GM18861 (cell line): ENCODE measurements at regions not wholly inside any gene's neighbourhood (a gene's known extent, or its start where the extent isn't known, plus 50 kb on each side); places are given as distances from the start of the nearest gene placed in this dataset.

Experiments used
- ATAC-seq: cut with Tn5 transposase; IDR thresholded peaks from one replicate; pipeline ENCODE4 v1.9.1; 2021; ENCODE audit not compliant: unreplicated experiment

- ATAC-seq, result no peak
Measured at GRCh38 chr13:106246242-106246641, 289.2 kb downstream of the EFNB2 start.

DNA sequence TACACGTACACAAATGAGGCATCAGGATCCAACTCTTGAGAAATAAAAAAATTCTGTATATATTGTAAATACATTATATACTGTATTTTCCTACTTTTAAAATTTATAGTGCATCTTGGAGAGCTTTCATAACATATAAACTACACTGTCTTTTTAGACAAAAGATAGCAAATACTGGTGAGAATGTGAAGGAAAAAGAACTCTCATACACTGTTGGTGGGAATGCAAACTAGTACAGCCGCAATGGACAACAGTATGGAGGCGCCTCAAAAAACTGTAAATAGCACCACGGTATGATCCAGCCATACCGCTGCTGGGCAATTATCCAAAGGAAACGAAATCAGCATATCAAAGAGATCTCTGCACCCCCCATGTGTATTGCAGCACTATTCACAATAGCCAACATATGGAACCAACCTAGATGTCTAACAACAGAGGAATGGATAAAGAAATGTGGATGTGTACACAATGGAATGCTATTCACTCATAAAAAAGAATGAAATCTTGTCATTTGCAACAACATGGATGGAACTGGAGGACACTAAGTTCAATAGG lies 292.4 kb downstream of the EFNB2 start:
- ATAC-seq, result no peak

GRCh38 chr13:106241974-106242953 lies 293.2 kb downstream of the EFNB2 start:
- no peak for ATAC-seq

- ATAC-seq, result no peak
Measured at GRCh38 chr13:106238690-106239089, 296.8 kb downstream of the EFNB2 start.

DNA sequence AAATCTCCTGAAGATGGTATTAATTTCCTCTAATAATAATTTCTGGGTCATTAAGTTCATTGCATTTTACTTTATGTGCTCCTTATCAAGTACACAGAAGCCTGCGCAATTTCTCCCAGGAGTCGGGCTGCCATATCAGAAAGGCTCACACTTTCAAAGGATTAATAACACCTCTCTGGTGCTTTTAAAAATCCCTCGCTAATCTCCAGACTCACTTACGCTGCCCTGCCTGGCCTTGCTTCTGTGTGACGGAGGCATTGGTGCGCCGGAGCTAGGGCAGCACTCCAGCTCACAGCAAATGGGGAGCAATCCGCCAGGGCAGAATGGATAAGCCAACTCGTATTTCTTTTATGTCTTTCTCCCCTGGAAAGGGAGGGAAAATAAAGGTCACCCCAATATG lies 300.8 kb downstream of the EFNB2 start:
- no peak for ATAC-seq

GRCh38 chr13:106233134-106233735 lies 302.2 kb downstream of the EFNB2 start:
- no peak for ATAC-seq

GRCh38 chr13:106232681-106233080 lies 302.8 kb downstream of the EFNB2 start:
- ATAC-seq, result no peak

- ATAC-seq, result no peak
Measured at GRCh38 chr13:106230450-106230849, 305.0 kb downstream of the EFNB2 start.

GRCh38 chr13:106225126-106225525 lies 310.3 kb downstream of the EFNB2 start:
- ATAC-seq, result no peak

- no peak for ATAC-seq
Measured at GRCh38 chr13:106220211-106220610, 315.3 kb downstream of the EFNB2 start.

GRCh38 chr13:106213028-106213757 lies 322.3 kb downstream of the EFNB2 start:
- no peak for ATAC-seq

- ATAC-seq, result no peak
Measured at GRCh38 chr13:106212386-106213010, 323.0 kb downstream of the EFNB2 start.

DNA sequence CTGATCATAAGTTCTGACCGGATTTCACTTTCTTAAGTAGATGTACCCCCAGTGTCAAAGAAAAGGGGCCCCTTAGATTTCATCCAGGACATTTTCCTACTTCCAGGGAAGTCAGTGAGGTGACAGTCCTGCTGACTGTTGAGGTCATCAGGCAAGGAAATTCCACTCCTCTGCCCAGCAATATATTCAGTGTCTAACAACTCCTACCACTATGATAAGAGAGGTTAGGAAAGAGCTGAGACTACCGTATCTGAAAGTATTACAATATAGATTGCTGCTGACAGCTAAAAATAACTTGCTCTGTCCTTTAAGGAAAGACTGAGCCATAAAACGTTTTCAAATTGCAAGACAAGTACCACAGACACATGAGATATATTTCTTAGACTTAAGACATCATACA lies 325.1 kb downstream of the EFNB2 start:
- ATAC-seq, result no peak

DNA sequence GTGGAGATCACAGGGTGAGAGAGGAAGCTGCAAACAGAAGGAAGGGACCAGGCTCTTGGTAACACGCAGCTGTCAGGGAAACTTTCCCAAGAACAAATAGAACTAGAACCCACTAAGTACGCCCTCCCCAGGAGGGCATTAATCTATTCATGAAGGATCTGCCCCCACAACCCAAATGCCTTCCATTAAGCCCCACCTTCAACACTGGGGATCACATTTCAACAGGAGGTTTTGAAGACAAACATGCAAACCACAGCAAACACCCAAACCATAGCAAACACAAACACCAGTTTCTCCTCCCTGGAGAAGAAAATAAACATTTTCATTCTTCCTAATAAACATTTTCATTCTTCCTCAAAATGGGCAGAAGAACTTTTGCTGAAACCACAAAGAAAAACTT lies 329.6 kb downstream of the EFNB2 start:
- no peak for ATAC-seq

DNA sequence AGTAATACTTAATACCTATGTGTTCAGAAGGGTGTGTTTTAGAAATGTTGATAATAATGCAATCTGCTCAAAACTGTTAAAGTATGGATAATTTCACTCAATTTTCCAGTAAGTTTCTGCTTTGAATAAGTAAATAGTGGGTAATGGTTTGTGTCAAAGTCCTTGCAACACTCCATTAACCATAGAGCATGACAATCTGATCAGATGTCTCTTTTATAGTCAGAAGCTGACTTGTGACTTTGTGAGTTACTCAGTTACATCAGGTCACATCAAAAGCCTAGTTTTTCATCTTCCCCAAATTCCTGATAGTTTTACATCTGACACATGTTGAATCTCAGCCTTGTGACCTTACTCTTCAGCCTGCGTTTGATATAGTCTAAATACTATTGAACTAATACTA lies 338.0 kb downstream of the EFNB2 start:
- ATAC-seq, result no peak

DNA sequence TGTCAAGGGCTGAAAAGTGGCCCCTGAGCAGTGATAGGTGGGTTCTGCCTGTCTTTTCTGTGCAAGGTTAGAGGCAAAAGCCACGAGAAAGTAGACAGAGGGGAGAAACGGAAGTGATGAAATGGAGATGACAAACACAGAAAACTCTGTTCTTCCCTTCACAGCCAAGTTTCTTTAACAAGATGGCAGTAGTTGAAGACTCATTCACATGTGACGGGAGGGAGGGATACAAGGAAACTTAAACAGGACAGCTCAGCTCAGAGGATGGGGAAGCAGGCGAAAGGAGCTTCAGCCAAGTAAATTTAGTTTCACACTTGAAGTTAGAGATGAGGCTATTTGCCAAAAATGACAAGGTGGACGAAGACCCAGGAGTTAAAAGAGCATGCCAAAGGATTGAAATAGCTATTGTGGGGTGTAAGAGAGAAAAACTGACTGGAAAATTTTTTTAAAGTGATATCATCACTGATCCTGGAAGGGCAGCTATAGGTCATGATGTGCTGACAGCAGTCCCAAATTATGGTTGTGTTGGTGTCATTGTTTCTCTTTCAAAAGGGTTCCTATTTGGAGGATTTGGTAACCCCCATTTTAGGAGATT lies 347.9 kb downstream of the EFNB2 start:
- no peak for ATAC-seq

DNA sequence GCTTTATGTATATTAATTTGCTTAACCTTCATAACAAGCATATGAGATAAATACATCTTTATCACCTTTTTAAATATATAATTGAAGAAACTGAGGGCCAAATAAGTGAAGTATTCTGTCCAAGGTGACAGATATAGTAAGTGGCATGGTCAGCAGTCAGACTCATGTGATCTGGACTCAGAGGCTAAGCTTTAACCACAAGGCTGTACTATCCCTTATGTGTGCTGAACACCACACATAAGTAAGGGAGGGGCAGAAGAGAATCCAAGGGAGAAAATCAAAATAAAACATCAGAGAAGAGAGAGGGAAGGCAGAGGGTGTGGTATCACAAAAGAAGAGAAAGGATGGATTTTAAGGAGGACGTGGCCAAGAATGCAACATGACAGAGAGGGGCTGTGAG lies 348.4 kb downstream of the EFNB2 start:
- no peak for ATAC-seq

GRCh38 chr13:106186366-106187030 lies 349.0 kb downstream of the EFNB2 start:
- no peak for ATAC-seq

DNA sequence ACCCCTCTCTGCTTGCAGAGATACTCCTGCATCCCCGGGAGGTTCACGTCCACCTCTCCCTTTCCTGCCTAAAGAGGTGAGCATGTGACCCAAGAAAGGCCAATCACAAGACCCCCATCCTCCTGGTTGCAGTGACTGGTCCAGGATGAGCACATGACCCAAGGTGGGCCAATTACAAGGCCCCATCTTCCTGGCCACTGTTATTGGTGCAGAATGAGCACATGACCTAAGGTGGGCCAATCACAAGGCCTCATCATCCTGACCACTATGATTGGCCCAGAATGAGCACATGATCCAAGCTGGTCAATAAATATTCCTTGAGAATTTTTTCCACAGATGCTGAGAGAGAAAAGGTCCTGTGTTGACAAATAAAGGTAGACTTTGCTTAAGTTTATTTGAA lies 350.7 kb downstream of the EFNB2 start:
- no peak for ATAC-seq
